ENCODE measurements at regions not wholly inside any gene's neighbourhood (a gene's known extent, or its start where the extent isn't known, plus 50 kb on each side); places are given as distances from the start of the nearest gene placed in this dataset.

GRCh38 chr2:147639891-147640290 is 204.9 kb upstream of the ACVR2A start:
- TF ChIP-seq JUNB (IDR thresholded peaks at IDR 0.05; ENCODE audit: unreplicated experiment) (no peak), CTCF (conservative IDR thresholded peaks at IDR 0.05; ENCODE audit: low read depth in 2 of 2) (no peak), EZH2phosphoT487 (IDR thresholded peaks at IDR 0.05; ENCODE audit: unreplicated experiment) (no peak), REST (IDR thresholded peaks at IDR 0.05; ENCODE audit: unreplicated experiment) (no peak), ZNF462 (CRISPR knock-in tag; IDR thresholded peaks at IDR 0.05) (no peak), POLR2AphosphoS5 (IDR thresholded peaks at IDR 0.05; ENCODE audit: low read depth) (no peak)

All from GM23338 (cell line).